ENCODE measurements at regions not wholly inside any gene's neighbourhood (a gene's known extent, or its start where the extent isn't known, plus 50 kb on each side); places are given as distances from the start of the nearest gene placed in this dataset.

DNA sequence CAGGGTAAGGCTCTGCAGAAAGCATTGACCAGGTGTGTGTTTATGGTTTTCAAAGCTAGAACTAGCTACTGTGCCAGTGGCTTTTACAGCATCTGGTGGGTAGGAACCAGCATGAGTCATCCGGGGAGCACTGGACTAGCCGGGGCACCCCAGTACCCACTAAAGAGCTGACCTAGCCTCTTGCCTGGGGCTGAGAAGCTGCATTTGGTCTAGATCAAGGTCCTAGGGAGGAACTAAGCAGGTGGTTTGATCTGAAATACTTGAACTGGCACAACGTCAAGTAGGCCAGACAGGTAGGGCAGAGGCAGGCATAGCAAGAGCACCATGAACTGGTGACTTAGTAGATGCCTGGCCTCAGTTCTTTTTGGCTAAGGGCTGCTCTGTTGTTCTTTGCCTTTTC is 109.8 kb upstream of the PTPRK start:
- no peak for DNase-seq (ENCODE audit: low read depth, low spot score)
- no peak overlapping the region for H3K4me3 ChIP-seq (ENCODE audit: low read depth, low read length)
- in situ Hi-C loops (cut with HindIII; ENCODE audit: low sequenced_read_pairs), result no loop called here
- TF ChIP-seq, protein P1, sequence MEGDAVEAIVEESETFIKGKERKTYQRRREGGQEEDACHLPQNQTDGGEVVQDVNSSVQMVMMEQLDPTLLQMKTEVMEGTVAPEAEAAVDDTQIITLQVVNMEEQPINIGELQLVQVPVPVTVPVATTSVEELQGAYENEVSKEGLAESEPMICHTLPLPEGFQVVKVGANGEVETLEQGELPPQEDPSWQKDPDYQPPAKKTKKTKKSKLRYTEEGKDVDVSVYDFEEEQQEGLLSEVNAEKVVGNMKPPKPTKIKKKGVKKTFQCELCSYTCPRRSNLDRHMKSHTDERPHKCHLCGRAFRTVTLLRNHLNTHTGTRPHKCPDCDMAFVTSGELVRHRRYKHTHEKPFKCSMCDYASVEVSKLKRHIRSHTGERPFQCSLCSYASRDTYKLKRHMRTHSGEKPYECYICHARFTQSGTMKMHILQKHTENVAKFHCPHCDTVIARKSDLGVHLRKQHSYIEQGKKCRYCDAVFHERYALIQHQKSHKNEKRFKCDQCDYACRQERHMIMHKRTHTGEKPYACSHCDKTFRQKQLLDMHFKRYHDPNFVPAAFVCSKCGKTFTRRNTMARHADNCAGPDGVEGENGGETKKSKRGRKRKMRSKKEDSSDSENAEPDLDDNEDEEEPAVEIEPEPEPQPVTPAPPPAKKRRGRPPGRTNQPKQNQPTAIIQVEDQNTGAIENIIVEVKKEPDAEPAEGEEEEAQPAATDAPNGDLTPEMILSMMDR (IDR thresholded peaks at IDR 0.05; ENCODE audit: low read depth, low read length), result no peak

DNA sequence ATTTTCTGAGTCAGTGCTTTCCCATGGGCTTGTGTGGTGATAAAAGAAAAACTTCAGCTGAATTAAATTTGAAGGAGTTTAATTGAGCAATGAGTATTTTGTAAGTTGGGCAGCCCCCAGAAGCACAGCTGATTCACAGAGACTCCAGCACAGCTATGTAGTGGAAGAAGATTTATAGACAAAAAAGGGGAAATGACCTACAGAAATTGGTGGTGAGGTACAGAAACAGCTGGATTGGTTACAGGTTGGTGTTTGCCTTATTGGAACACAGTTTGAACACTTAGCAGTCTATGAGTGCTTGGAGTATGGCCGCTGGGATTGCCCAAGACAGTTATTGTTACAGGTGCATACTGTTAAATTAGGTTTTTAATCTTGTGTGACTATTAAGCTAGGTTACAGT is 96.9 kb upstream of the PTPRK start:
- no peak overlapping the region for H3K4me3 ChIP-seq (ENCODE audit: low read depth, low read length)
- TF ChIP-seq, protein P1 (IDR thresholded peaks at IDR 0.05; ENCODE audit: low read depth, low read length), result no peak
- in situ Hi-C loops (cut with HindIII; ENCODE audit: low sequenced_read_pairs), result no loop called here

DNA sequence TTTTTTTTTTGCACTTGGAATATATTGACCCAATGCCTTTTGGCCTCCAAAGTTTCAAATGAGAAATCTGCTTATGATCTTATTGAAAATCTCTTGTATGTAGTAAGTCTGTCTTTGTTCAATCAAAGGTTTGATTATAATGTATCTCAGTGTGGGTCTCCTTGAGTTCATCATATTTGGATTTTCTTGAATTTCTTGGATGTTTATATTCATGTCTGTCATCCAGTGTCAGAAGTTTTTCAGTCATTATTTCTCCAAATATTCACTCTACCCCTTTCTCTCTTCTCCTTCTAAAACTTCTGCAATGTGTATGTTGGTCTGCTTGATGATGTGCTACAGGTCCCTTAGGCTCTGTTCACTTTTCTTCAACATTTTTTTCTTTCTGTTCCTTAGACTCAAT is 95.9 kb upstream of the PTPRK start:
- TF ChIP-seq, protein P1 (IDR thresholded peaks at IDR 0.05; ENCODE audit: low read depth, low read length), result no peak
- no peak for DNase-seq (ENCODE audit: low read depth, low spot score)
- H3K4me3 ChIP-seq (ENCODE audit: low read depth, low read length), result no peak overlapping the region
- in situ Hi-C loops (cut with HindIII; ENCODE audit: low sequenced_read_pairs), result no loop called here

More for the DNA sequence above, 96.9 kb upstream of the PTPRK start:
- DNase-seq (ENCODE audit: low read depth, low spot score), result no peak

DNA sequence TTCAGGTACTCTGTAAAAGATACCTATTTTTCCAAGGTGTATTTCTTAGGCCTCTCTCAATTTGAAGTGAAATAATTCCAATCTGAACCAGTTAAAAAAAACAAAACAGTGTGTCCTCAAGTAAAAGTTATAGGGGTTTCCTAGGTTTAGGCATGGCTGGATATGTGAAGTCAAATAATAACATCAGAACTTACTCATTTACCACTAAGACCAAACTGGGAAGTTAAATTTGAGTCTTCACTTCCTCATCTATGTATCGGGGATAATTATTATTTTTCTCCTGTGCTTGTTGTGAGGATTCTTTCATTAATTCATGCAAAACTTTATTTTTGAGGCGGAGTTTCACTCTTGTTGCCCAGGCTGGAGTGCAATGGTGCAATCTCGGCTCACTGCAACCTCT is 86.2 kb upstream of the PTPRK start:
- TF ChIP-seq, protein P1 (IDR thresholded peaks at IDR 0.05; ENCODE audit: low read depth, low read length), result no peak
- in situ Hi-C loops (cut with HindIII; ENCODE audit: low sequenced_read_pairs), result no loop called here
- no peak overlapping the region for H3K4me3 ChIP-seq (ENCODE audit: low read depth, low read length)
- DNase-seq (ENCODE audit: low read depth, low spot score), result no peak

DNA sequence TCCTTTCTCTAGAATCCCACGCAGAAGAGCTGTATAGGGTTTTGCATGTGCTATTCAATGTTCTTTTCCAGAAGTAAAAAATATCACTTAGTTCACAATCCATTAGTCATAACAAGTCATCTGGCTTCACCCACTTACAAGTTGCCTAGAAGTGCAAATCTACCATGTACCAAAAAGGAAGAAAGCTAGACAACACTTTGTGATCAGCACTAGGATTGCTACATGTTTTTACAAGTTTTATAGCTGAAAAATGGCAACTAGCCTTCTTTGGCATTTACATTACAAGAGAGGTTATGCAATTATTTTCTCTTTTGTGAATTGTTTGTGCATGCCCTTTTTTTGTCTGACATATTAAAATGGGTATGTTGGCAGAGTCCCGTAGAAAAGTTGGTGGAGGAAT is 85.6 kb upstream of the PTPRK start:
- H3K4me3 ChIP-seq (ENCODE audit: low read depth, low read length), result no peak overlapping the region
- DNase-seq (ENCODE audit: low read depth, low spot score), result no peak
- TF ChIP-seq, protein P1 (IDR thresholded peaks at IDR 0.05; ENCODE audit: low read depth, low read length), result no peak
- in situ Hi-C loops (cut with HindIII; ENCODE audit: low sequenced_read_pairs), result no loop called here

DNA sequence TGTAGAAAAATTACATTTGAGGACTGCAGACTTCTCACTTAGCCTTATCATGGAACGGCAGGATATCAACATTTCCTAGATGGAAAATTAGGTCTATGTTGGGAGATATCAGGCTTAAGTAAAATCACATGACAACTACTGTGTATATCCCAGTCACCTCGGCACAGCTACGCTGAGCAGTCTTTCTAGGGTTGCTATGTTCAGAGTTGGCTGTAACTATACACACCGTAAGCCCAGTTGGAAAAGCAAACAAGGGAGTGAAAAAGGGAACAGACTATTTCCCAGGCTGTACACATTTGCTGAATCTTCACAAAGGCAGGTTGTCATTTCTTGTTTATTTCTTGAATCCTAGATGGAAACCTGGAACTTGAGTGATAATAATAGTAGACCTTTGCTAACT is 80.7 kb upstream of the PTPRK start:
- H3K4me3 ChIP-seq (ENCODE audit: low read depth, low read length), result no peak overlapping the region
- DNase-seq (ENCODE audit: low read depth, low spot score), result peak; percentile 69
- in situ Hi-C loops (cut with HindIII; ENCODE audit: low sequenced_read_pairs), result no loop called here
- TF ChIP-seq, protein P1 (IDR thresholded peaks at IDR 0.05; ENCODE audit: low read depth, low read length), result no peak

DNA sequence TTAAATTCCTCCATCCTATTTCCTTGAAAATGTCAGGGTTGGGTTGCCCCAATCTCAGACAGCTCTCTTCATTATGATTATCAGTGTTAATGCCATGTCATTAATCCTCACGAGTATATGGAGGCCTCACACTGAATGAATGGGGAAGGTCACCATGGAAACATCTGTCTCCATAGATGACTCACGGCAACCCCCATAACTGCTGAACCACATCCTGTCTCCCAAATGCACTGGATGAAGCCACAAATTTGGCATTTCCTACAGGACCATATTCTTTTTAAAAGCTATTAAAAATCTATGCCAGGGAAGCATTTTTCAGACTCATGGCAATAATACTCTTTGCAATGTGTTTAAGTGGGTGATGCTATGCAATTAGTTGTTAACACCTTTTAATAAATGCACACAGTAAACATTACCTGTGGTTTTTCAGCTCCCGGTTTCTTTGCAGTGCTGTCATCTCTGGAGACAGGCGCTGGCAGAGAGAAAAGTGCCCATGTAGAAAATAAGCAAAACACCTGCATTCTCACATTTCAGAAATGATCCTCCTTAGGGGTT is 80.1 kb upstream of the PTPRK start:
- DNase-seq (ENCODE audit: low read depth, low spot score), result peak; percentile 94
- in situ Hi-C loops (cut with HindIII; ENCODE audit: low sequenced_read_pairs), result no loop called here
- H3K4me3 ChIP-seq (ENCODE audit: low read depth, low read length), result no peak overlapping the region
- TF ChIP-seq, protein P1 (IDR thresholded peaks at IDR 0.05; ENCODE audit: low read depth, low read length), result no peak
